HEK293T (cell line): ENCODE measurements at regions not wholly inside any gene's neighbourhood (a gene's known extent, or its start where the extent isn't known, plus 50 kb on each side); places are given as distances from the start of the nearest gene placed in this dataset.

Experiments used
- ARNT ChIP-seq: fragments of 450-650 bp; IDR thresholded peaks from 2 replicates; pipeline ENCODE4 v1.6.1; 2017; ENCODE audit warnings: mild to moderate bottlenecking
- BHLHE40 ChIP-seq: fragments of 450-650 bp; IDR thresholded peaks from 2 replicates; pipeline ENCODE4 v1.6.1; 2016; ENCODE audit warnings: mild to moderate bottlenecking, moderate library complexity, borderline replicate concordance
- CTBP1 ChIP-seq: fragments of 450-650 bp; IDR thresholded peaks from 2 replicates; pipeline ENCODE4 v1.6.1; 2016; ENCODE audit warnings: borderline replicate concordance
- ELF4 ChIP-seq: fragments of 450-650 bp; IDR thresholded peaks from 2 replicates; pipeline ENCODE4 v1.6.1; 2017; ENCODE audit warnings: antibody characterized with exemption
- FOXA1 ChIP-seq: fragments of 450-650 bp; IDR thresholded peaks from 2 replicates; pipeline ENCODE4 v1.6.1; 2016; ENCODE audit warnings: mild to moderate bottlenecking
- FOXK2 ChIP-seq: fragments of 450-650 bp; IDR thresholded peaks from 2 replicates; pipeline ENCODE4 v1.6.1; 2016; ENCODE audit warnings: mild to moderate bottlenecking
- FOXM1 ChIP-seq: fragments of 450-650 bp; IDR thresholded peaks from 2 replicates; pipeline ENCODE4 v1.6.1; 2017; ENCODE audit warnings: mild to moderate bottlenecking, borderline replicate concordance
- HDGF ChIP-seq: fragments of 450-650 bp; IDR thresholded peaks from 2 replicates; pipeline ENCODE4 v1.6.1; 2017; ENCODE audit warnings: antibody characterized with exemption, borderline replicate concordance
- NFRKB ChIP-seq: fragments of 450-650 bp; IDR thresholded peaks from 2 replicates; pipeline ENCODE4 v1.6.1; 2016; ENCODE audit warnings: mild to moderate bottlenecking, moderate library complexity
- SP1 ChIP-seq: fragments of 450-650 bp; IDR thresholded peaks from 2 replicates; pipeline ENCODE4 v1.6.1; 2017
- TARDBP ChIP-seq: fragments of 450-650 bp; IDR thresholded peaks from 2 replicates; pipeline ENCODE4 v1.6.1; 2016

GRCh38 chr7:153829525-153829924, 222.7 kb upstream of the DPP6 start:
- TF ChIP-seq CTBP1 (no peak), FOXM1 (no peak), SP1 (no peak), ARNT (no peak), FOXK2 (no peak), TARDBP (no peak), ELF4 (no peak), BHLHE40 (no peak), HDGF (no peak), FOXA1 (no peak), NFRKB (no peak)
